CD4-positive, alpha-beta T cell (primary cell): ENCODE measurements at regions not wholly inside any gene's neighbourhood (a gene's known extent, or its start where the extent isn't known, plus 50 kb on each side); places are given as distances from the start of the nearest gene placed in this dataset.

ENCODE experiments used
- ATAC-seq: fragments of 200-7000 bp; cut with Tn5 transposase; one replicate; pipeline ENCODE4 v1.10.0; 2022; ENCODE audit warnings: mild to moderate bottlenecking; ENCODE audit not compliant: poor library complexity
- CTCF ChIA-PET: fragments of 350-600 bp; sonication (Branson Sonifier 250); formaldehyde crosslinking; loops from one replicate; lab custom pipeline; 2021; ENCODE audit warnings: antibody characterized with exemption, inconsistent platforms; lab: Charles Lee
- POLR2A ChIA-PET: fragments of 350-600 bp; sonication (Branson Sonifier 250); formaldehyde crosslinking; loops from one replicate; lab custom pipeline; 2021; ENCODE audit warnings: antibody characterized with exemption, inconsistent platforms; lab: Charles Lee
- DNase-seq, 14 experiments: peaks; one replicate each; pipeline ENCODE4 v3.0.0-alpha.2; 2013 to 2020; ENCODE audit warnings: mixed read lengths in 2 of 14
- H3K27ac ChIP-seq, 2 donors: one replicate each; pipeline versions ENCODE4 v1.5.1 to v1.7.0; 2013; ENCODE audit warnings: low read length in 2 of 2, low read depth in 1 of 2, mild to moderate bottlenecking in 1 of 2
- H3K27me3 ChIP-seq, 2 experiments: 1 replicate in 1 of 2; 2 replicates in 1 of 2; pipeline versions ENCODE4 v1.6.1 to v1.7.0; 2013; ENCODE audit warnings: low read length in 2 of 2, control low read depth in 1 of 2, mild to moderate bottlenecking in 1 of 2, moderate library complexity in 1 of 2; ENCODE audit not compliant: insufficient read depth in 2 of 2, control insufficient read depth in 1 of 2
- H3K36me3 ChIP-seq: one replicate; pipeline ENCODE4 v1.6.1; 2013; ENCODE audit warnings: low read length, control low read depth; ENCODE audit not compliant: insufficient read depth
- H3K4me1 ChIP-seq: one replicate; pipeline ENCODE4 v1.6.1; 2013; ENCODE audit warnings: low read length, control low read depth; ENCODE audit not compliant: insufficient read depth
- H3K4me3 ChIP-seq: one replicate; pipeline ENCODE4 v1.5.1; 2013; ENCODE audit warnings: mild to moderate bottlenecking, low read length, moderate library complexity
- H3K9me3 ChIP-seq, 2 experiments: 1 replicate in 1 of 2; 2 replicates in 1 of 2; pipeline versions ENCODE4 v1.6.1 to v1.7.0; 2013; ENCODE audit warnings: low read length in 2 of 2, mild to moderate bottlenecking in 2 of 2, control low read depth in 1 of 2, moderate library complexity in 1 of 2; ENCODE audit not compliant: control insufficient read depth in 1 of 2, insufficient read depth in 1 of 2
- H3K27ac Mint-ChIP-seq: one replicate; pipeline ENCODE4 v1.8.0; 2020; ENCODE audit warnings: mixed read lengths
- H3K27me3 Mint-ChIP-seq: one replicate; pipeline ENCODE4 v1.8.0; 2021; ENCODE audit warnings: mixed read lengths
- H3K36me3 Mint-ChIP-seq: one replicate; pipeline ENCODE4 v1.8.0; 2021; ENCODE audit warnings: low read depth, mixed read lengths
- H3K4me1 Mint-ChIP-seq: one replicate; pipeline ENCODE4 v1.8.0; 2021; ENCODE audit warnings: low read depth, mixed read lengths
- H3K4me3 Mint-ChIP-seq: one replicate; pipeline ENCODE4 v1.8.0; 2020; ENCODE audit warnings: mild to moderate bottlenecking, mixed read lengths
- H3K9me3 Mint-ChIP-seq: one replicate; pipeline ENCODE4 v1.8.0; 2020; ENCODE audit warnings: mixed read lengths
- intact Hi-C, 2 experiments: fragments of 100-400 bp; cut with DNase I in 1 of 2; cut with micrococcal nuclease in 1 of 2; formaldehyde crosslinking; loops; one replicate each; pipeline versions ENCODE4 v1.15.1 to v1.9.0; 2023 to 2025; cut with DNase I, micrococcal nuclease
- TF ChIP-seq, protein P1 (sequence below): fragments of 200-600 bp; IDR thresholded peaks from one replicate; pipeline ENCODE4 v1.8.0; 2022; ENCODE audit warnings: antibody characterized with exemption, mild to moderate bottlenecking

DNA sequence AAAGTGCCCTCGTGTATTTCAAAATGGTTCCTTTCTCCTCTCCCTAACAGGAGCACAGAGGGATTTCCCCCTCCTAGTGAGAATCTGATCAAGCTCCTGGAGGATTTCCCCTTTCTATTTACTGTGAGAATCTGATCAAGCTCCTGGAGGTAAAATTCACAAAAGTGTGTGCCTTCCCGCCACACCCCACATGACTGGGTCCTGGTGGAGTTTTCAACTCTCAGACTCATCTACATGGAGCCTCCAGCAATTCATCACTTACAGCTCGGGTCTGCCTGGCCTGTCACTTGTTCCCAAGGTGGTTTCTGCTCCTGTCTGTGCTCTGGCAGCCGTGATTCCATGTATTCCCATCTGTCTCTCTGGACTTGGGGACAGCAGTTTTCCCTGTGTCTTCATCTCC is 590.7 kb downstream of the FBXO15 start:
- H3K4me3 ChIP-seq: no peak overlapping the region
- H3K27me3 ChIP-seq: no peaks in the 10 kb centered on the region
- no peaks in the 10 kb centered on the region for H3K27me3 Mint-ChIP-seq
- H3K4me1 ChIP-seq: no peaks in the 10 kb centered on the region
- no peaks in the 10 kb centered on the region for H3K36me3 Mint-ChIP-seq
- no peaks in the 10 kb centered on the region for H3K4me1 Mint-ChIP-seq
- CTCF ChIA-PET: no interaction called here
- no peak for ATAC-seq
- no peaks in the 10 kb centered on the region for H3K9me3 ChIP-seq
- no peak overlapping the region for H3K4me3 Mint-ChIP-seq
- no peaks in the 10 kb centered on the region for H3K9me3 Mint-ChIP-seq
- intact Hi-C loops: no loop called here
- no peaks in the 10 kb centered on the region for H3K36me3 ChIP-seq
- DNase-seq: no peak
- no peak overlapping the region for H3K27ac Mint-ChIP-seq
- no peak overlapping the region for H3K27ac ChIP-seq
- POLR2A ChIA-PET: no interaction called here
- TF ChIP-seq, protein P1, sequence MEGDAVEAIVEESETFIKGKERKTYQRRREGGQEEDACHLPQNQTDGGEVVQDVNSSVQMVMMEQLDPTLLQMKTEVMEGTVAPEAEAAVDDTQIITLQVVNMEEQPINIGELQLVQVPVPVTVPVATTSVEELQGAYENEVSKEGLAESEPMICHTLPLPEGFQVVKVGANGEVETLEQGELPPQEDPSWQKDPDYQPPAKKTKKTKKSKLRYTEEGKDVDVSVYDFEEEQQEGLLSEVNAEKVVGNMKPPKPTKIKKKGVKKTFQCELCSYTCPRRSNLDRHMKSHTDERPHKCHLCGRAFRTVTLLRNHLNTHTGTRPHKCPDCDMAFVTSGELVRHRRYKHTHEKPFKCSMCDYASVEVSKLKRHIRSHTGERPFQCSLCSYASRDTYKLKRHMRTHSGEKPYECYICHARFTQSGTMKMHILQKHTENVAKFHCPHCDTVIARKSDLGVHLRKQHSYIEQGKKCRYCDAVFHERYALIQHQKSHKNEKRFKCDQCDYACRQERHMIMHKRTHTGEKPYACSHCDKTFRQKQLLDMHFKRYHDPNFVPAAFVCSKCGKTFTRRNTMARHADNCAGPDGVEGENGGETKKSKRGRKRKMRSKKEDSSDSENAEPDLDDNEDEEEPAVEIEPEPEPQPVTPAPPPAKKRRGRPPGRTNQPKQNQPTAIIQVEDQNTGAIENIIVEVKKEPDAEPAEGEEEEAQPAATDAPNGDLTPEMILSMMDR: no peak

DNA sequence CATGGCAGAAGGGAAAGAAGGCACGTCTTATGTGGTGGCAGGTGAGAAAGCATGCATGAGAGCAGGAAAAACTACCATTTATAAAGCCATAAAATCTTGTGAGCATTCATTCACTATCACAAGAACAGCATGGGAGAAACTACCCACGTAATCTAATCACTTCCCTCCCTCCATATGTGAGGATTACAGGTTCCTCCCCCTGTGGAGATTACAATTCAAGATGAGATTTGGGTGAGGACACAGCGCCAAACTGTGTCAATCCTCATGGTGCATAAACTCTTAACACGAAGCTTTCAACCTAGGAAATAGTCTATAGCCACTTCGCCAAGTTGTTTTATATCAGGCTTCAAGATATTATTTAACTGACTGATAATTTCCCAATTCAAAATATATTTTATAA is 595.5 kb downstream of the FBXO15 start:
- ChIA-PET CTCF (no interaction called here), POLR2A (no interaction called here)
- Mint-ChIP-seq H3K27ac (no peak overlapping the region), H3K4me3 (no peak overlapping the region), H3K4me1 (no peaks in the 10 kb centered on the region), H3K9me3 (no peaks in the 10 kb centered on the region), H3K27me3 (no peaks in the 10 kb centered on the region), H3K36me3 (no peaks in the 10 kb centered on the region)
- intact Hi-C loops: no loop called here
- DNase-seq (no peak), ATAC-seq (no peak)
- TF ChIP-seq, protein P1: no peak
- no peaks in the 10 kb centered on the region for H3K4me1 ChIP-seq
- H3K36me3 ChIP-seq: no peaks in the 10 kb centered on the region
- H3K9me3 ChIP-seq: no peaks in the 10 kb centered on the region
- H3K27me3 ChIP-seq: no peaks in the 10 kb centered on the region
- H3K27ac ChIP-seq: no peak overlapping the region
- H3K4me3 ChIP-seq: no peak overlapping the region

GRCh38 chr18:73551211-73551610 is 596.4 kb downstream of the FBXO15 start:
- Histone ChIP-seq H3K9me3 (peaks cover 0 to 5% of the 10 kb centered on the region in 2 experiments), H3K36me3 (no peaks in the 10 kb centered on the region), H3K4me1 (no peaks in the 10 kb centered on the region), H3K4me3 (no peak overlapping the region), H3K27ac (no peak overlapping the region), H3K27me3 (no peaks in the 10 kb centered on the region)
- Mint-ChIP-seq H3K4me3 (no peak overlapping the region), H3K9me3 (no peaks in the 10 kb centered on the region), H3K4me1 (no peaks in the 10 kb centered on the region), H3K27ac (no peak overlapping the region), H3K27me3 (no peaks in the 10 kb centered on the region), H3K36me3 (no peaks in the 10 kb centered on the region)
- CTCF ChIA-PET: no interaction called here
- POLR2A ChIA-PET: no interaction called here
- intact Hi-C loops: no loop called here
- TF ChIP-seq, protein P1: no peak
- DNase-seq (no peak), ATAC-seq (no peak)
